HG03457 (cell line): ENCODE measurements at regions not wholly inside any gene's neighbourhood (a gene's known extent, or its start where the extent isn't known, plus 50 kb on each side); places are given as distances from the start of the nearest gene placed in this dataset.

Experiments
- ATAC-seq: cut with Tn5 transposase; IDR thresholded peaks from one replicate; pipeline ENCODE4 v1.9.1; 2021; ENCODE audit warnings: moderate number of reproducible peaks; ENCODE audit not compliant: unreplicated experiment

DNA sequence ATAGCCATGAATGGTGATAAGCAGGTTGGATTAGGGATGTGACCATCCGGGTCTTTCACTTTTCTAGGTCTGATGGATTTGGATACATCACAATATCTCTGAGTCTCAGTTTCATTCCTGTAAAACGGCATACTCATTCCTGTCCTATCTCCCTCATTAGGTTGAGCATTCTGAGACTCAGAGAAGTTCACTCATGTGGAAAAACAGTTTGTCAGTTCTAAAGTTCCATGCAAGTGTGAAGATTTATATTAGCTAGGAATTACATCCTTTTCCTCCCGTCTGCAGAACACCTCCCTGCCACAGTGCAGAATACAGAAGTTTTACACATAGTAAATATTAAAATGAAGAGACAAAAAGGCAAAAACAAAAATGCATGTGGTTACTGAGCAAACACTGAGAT is 94.2 kb upstream of the SLC25A13 start:
- ATAC-seq: no peak

DNA sequence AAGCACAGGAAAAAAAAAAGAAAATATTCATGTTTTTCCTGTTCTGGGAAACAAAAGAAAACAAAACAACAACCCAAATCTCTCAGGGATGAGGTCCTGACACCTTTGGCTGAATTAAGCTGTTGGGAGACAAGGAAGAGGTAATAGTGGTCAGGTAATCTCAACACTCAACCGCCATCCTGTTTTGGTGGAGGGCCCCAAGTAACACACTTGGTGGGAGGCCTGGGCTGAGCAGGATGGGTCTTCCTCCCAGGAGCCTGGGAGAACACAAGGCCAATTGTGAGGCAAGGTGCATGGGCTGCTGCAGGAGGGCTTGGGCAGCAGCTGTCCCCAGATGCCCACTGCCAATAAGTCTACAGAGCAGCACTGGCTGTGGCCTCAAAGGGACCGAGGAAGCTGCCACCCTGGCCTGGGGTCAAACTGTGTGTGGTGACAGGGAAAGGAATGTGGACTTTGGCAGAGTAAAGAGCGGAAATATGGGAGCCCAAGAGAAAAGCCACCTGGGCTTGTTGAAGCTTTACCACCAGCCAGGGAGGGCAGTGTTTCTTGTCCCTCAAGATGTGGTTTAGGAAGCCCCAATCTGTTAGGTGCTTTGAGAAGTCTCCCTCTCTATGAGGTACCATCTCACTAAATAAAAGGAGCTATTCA is 93.5 kb upstream of the SLC25A13 start:
- no peak for ATAC-seq

- ATAC-seq: no peak
These were observed 93.0 kb upstream of the SLC25A13 start for GRCh38 chr7:96414931-96415292.

GRCh38 chr7:96410126-96410839 is 88.4 kb upstream of the SLC25A13 start:
- no peak for ATAC-seq

GRCh38 chr7:96408881-96409280 is 87.0 kb upstream of the SLC25A13 start:
- no peak for ATAC-seq

DNA sequence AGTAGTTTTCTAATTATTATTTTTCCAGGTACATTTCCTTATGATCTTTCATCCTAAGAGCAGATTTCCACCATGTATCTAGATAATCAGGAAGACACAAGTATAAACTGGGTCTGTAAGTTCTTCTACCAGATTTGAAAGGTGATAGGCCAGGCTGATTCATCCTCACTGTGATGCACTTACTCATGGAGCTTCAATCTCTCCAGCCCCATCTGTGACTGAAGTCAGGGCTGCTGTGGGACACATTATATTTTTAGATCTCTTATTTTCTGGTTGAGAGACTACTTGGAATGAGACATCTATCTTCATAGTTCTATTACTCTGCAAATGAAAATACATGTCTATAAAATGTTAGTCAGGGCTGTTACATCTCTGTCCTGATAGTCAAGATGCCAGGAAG is 85.5 kb upstream of the SLC25A13 start:
- ATAC-seq: no peak

GRCh38 chr7:96402913-96403312 is 81.0 kb upstream of the SLC25A13 start:
- ATAC-seq: no peak

- no peak for ATAC-seq
These were observed 79.3 kb upstream of the SLC25A13 start for GRCh38 chr7:96401200-96401599.

- ATAC-seq: no peak
These were observed 78.6 kb upstream of the SLC25A13 start for GRCh38 chr7:96400518-96400917.

DNA sequence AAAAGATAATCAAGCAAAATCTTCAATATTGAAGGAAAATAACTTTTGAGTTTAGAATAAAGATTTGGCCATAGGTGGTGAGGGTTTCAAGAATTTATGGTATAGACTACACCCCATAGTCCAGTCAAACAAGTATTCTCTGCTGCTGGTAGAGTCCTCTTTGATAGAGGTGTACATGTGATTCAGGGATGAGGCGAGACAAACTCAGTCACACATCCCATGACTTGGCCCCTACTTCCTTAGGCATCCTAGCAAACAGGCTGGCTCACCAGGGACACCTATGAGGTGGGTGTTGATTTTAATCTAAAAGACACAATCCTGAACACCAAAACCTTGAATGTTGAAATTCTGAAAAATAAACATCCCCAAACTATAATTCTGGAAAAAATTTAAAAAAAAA is 78.1 kb upstream of the SLC25A13 start:
- no peak for ATAC-seq

GRCh38 chr7:96397936-96398598 is 76.2 kb upstream of the SLC25A13 start:
- no peak for ATAC-seq

- no peak for ATAC-seq
These were observed 66.9 kb upstream of the SLC25A13 start for GRCh38 chr7:96388620-96389383.

GRCh38 chr7:96388166-96388565 is 66.3 kb upstream of the SLC25A13 start:
- no peak for ATAC-seq

GRCh38 chr7:96380111-96380512 is 58.2 kb upstream of the SLC25A13 start:
- no peak for ATAC-seq

GRCh38 chr7:96377399-96377798 is 55.5 kb upstream of the SLC25A13 start:
- ATAC-seq: no peak
